SU-DHL-6 (cell line): ENCODE measurements at regions not wholly inside any gene's neighbourhood (a gene's known extent, or its start where the extent isn't known, plus 50 kb on each side); places are given as distances from the start of the nearest gene placed in this dataset.

Source experiments
- H2AFZ ChIP-seq: fragments of 200-600 bp; sonication (generic); 2 replicates; pipeline ENCODE4 v1.6.1; 2014; ENCODE audit warnings: low read depth, mild to moderate bottlenecking, moderate library complexity, mixed read lengths, antibody characterized with exemption, low read length; ENCODE audit not compliant: severe bottlenecking
- H3F3A ChIP-seq: fragments of 200-600 bp; shearing (Covaris generic); 2 replicates; pipeline ENCODE4 v1.6.0; 2016; ENCODE audit warnings: antibody characterized with exemption, mild to moderate bottlenecking; ENCODE audit not compliant: insufficient read depth
- H3K27ac ChIP-seq: fragments of 200-600 bp; sonication (generic); 2 replicates; pipeline ENCODE4 v1.5.1; 2016; ENCODE audit warnings: low read depth, mild to moderate bottlenecking, low read length, moderate library complexity, mixed read lengths
- H3K27me3 ChIP-seq: fragments of 200-600 bp; sonication (generic), shearing (Covaris generic); 2 replicates; pipeline ENCODE4 v1.6.0; 2014; ENCODE audit warnings: mild to moderate bottlenecking, low read length
- H3K36me3 ChIP-seq: fragments of 200-600 bp; sonication (generic); 2 replicates; pipeline ENCODE4 v1.6.1; 2014; ENCODE audit warnings: mild to moderate bottlenecking, low read length, mixed read lengths
- H3K4me2 ChIP-seq: fragments of 300-600, 200-600 bp; shearing (Covaris generic), sonication (generic); 2 replicates; pipeline ENCODE4 v1.6.0; 2014; ENCODE audit warnings: low read length, low read depth, mild to moderate bottlenecking; ENCODE audit not compliant: poor library complexity, severe bottlenecking
- H3K4me3 ChIP-seq: fragments of 200-600 bp; sonication (generic); 2 replicates; pipeline ENCODE4 v1.5.1; 2014; ENCODE audit warnings: antibody characterized with exemption, low read length, mild to moderate bottlenecking, mixed read lengths; ENCODE audit not compliant: insufficient read depth, poor library complexity, severe bottlenecking
- H3K79me2 ChIP-seq: fragments of 200-600 bp; sonication (generic); 2 replicates; pipeline ENCODE4 v1.6.1; 2014; ENCODE audit warnings: mild to moderate bottlenecking, low read length, moderate library complexity; ENCODE audit not compliant: insufficient read depth
- H3K9ac ChIP-seq: fragments of 200-600 bp; sonication (generic); 2 replicates; pipeline ENCODE4 v1.7.0; 2014; ENCODE audit warnings: mild to moderate bottlenecking, low read length
- H3K9me2 ChIP-seq: fragments of 200-600 bp; sonication (generic); replicated peaks from 2 replicates; pipeline ENCODE4 v1.6.1; 2014; ENCODE audit warnings: low read length; ENCODE audit not compliant: insufficient read depth
- H3K9me3 ChIP-seq: fragments of 200-600 bp; sonication (generic); 2 replicates; pipeline ENCODE4 v1.6.1; 2014; ENCODE audit warnings: low read length, mixed read lengths; ENCODE audit not compliant: insufficient read depth
- H4K20me1 ChIP-seq: fragments of 200-600 bp; sonication (generic); 2 replicates; pipeline ENCODE4 v1.6.1; 2014; ENCODE audit warnings: low read depth, mild to moderate bottlenecking, antibody characterized with exemption, low read length, moderate library complexity, mixed read lengths
- EZH2phosphoT487 ChIP-seq: fragments of 200-600 bp; sonication (generic), shearing (Covaris generic); conservative IDR thresholded peaks from 2 replicates; pipeline ENCODE4 v1.6.1; 2018; ENCODE audit warnings: mild to moderate bottlenecking, antibody characterized with exemption, low read length, moderate library complexity, mixed read lengths
- TF ChIP-seq, protein P1 (sequence below): fragments of 200-600 bp; sonication (generic); IDR thresholded peaks from one replicate; pipeline ENCODE4 v1.5.1; 2017; ENCODE audit warnings: antibody characterized with exemption, mild to moderate bottlenecking, low read length, moderate library complexity; ENCODE audit not compliant: insufficient read depth, poor library complexity, severe bottlenecking

DNA sequence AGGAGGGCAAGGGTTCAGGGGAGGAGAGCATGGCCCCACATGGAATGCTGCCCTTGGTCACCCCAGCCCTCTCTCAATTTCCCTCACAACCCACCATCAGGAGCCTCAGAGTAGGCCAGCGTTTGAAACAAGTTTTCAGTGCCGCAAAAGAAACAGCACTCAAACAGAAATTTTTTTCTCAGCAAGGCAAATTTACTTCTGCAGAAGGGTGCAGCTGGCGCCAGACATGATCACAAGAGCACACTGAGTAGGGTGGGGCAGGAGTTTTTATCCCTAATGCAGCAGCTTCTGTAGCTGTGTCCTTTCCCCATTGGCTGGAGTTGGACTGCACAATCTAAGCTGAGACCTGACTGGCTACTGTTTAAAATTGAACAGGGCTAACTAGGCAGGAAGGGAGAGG is 287.8 kb upstream of the CDYL start:
- no peaks in the 10 kb centered on the region for H3K27me3 ChIP-seq
- H2AFZ ChIP-seq, result no peak overlapping the region
- no peaks in the 10 kb centered on the region for H3K79me2 ChIP-seq
- no peak overlapping the region for H3K4me2 ChIP-seq
- TF ChIP-seq EZH2phosphoT487, result no peak
- H3F3A ChIP-seq, result no peaks in the 10 kb centered on the region
- H3K4me3 ChIP-seq, result no peak overlapping the region
- no peaks in the 10 kb centered on the region for H4K20me1 ChIP-seq
- peaks cover 12% of the 10 kb centered on the region; the same call in 1 of the 2 replicates for H3K9me3 ChIP-seq
- H3K9ac ChIP-seq, result no peak overlapping the region
- no peaks in the 10 kb centered on the region for H3K36me3 ChIP-seq
- H3K9me2 ChIP-seq, result no peaks in the 10 kb centered on the region
- no peak overlapping the region for H3K27ac ChIP-seq

DNA sequence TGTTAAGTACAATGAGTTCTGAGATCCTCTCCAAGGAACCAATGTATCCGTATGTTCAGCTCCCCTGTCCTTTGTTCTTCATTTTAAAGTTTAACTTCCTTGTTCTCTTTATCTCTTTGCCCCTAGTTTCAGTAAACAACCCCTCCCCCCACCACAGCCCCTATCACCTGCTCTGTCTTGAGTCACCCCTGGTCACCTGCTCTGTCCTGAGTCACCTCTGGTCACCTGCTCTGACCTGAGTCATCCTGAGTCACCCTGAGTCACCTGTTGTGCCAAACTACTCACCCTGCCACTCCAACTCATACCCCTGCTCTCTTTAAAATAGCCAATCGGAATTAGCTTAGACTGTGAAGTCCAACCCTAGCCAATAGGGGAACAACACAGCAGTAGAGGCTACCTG is 288.7 kb upstream of the CDYL start:
- peaks cover 12% of the 10 kb centered on the region; the same call in 1 of the 2 replicates for H3K9me3 ChIP-seq
- no peaks in the 10 kb centered on the region for H3K9me2 ChIP-seq
- H3K4me3 ChIP-seq, result no peak overlapping the region
- no peaks in the 10 kb centered on the region for H3F3A ChIP-seq
- no peak for TF ChIP-seq EZH2phosphoT487
- H2AFZ ChIP-seq, result no peak overlapping the region
- H3K4me2 ChIP-seq, result no peak overlapping the region
- no peaks in the 10 kb centered on the region for H4K20me1 ChIP-seq
- H3K27ac ChIP-seq, result no peak overlapping the region
- no peaks in the 10 kb centered on the region for H3K36me3 ChIP-seq
- H3K79me2 ChIP-seq, result no peaks in the 10 kb centered on the region
- H3K27me3 ChIP-seq, result no peaks in the 10 kb centered on the region
- no peak overlapping the region for H3K9ac ChIP-seq

- Histone ChIP-seq H3K79me2 (no peaks in the 10 kb centered on the region), H3K9me2 (no peaks in the 10 kb centered on the region), H3K4me2 (no peak overlapping the region), H3K9ac (no peak overlapping the region), H3K27ac (no peak overlapping the region), H3K9me3 (peaks cover 12% of the 10 kb centered on the region; the same call in 1 of the 2 replicates), H3K4me3 (no peak overlapping the region), H3K36me3 (no peaks in the 10 kb centered on the region), H3F3A (no peaks in the 10 kb centered on the region), H2AFZ (no peak overlapping the region), H3K27me3 (no peaks in the 10 kb centered on the region), H4K20me1 (no peaks in the 10 kb centered on the region)
- TF ChIP-seq, protein P1, sequence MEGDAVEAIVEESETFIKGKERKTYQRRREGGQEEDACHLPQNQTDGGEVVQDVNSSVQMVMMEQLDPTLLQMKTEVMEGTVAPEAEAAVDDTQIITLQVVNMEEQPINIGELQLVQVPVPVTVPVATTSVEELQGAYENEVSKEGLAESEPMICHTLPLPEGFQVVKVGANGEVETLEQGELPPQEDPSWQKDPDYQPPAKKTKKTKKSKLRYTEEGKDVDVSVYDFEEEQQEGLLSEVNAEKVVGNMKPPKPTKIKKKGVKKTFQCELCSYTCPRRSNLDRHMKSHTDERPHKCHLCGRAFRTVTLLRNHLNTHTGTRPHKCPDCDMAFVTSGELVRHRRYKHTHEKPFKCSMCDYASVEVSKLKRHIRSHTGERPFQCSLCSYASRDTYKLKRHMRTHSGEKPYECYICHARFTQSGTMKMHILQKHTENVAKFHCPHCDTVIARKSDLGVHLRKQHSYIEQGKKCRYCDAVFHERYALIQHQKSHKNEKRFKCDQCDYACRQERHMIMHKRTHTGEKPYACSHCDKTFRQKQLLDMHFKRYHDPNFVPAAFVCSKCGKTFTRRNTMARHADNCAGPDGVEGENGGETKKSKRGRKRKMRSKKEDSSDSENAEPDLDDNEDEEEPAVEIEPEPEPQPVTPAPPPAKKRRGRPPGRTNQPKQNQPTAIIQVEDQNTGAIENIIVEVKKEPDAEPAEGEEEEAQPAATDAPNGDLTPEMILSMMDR, result no peak
- TF ChIP-seq EZH2phosphoT487, result no peak
Observed at GRCh38 chr6:4486568-4487315, 289.5 kb upstream of the CDYL start.

GRCh38 chr6:4485735-4486134 is 290.5 kb upstream of the CDYL start:
- H3K27me3 ChIP-seq, result no peaks in the 10 kb centered on the region
- H4K20me1 ChIP-seq, result no peaks in the 10 kb centered on the region
- no peaks in the 10 kb centered on the region for H3K36me3 ChIP-seq
- H3K4me2 ChIP-seq, result no peak overlapping the region
- TF ChIP-seq, protein P1, result no peak
- TF ChIP-seq EZH2phosphoT487, result no peak
- H3F3A ChIP-seq, result no peaks in the 10 kb centered on the region
- H3K9ac ChIP-seq, result no peak overlapping the region
- H3K9me3 ChIP-seq, result peaks cover 12% of the 10 kb centered on the region; the same call in 1 of the 2 replicates
- no peaks in the 10 kb centered on the region for H3K9me2 ChIP-seq
- no peaks in the 10 kb centered on the region for H3K79me2 ChIP-seq
- H3K27ac ChIP-seq, result no peak overlapping the region
- no peak overlapping the region for H2AFZ ChIP-seq
- H3K4me3 ChIP-seq, result no peak overlapping the region
